BLaER1 treated with 17β-estradiol and CSF1 and Interleukin-3, amounts not matched to agents 10 nM and 100 nM (cell line): ENCODE measurements at regions not wholly inside any gene's neighbourhood (a gene's known extent, or its start where the extent isn't known, plus 50 kb on each side); places are given as distances from the start of the nearest gene placed in this dataset.

Experiments
- H3K27ac ChIP-seq, 11 experiments: shearing (Covaris generic); formaldehyde crosslinking; 2 replicates each; pipeline ENCODE4 v1.8.1; 2022
- H3K27me3 ChIP-seq, 11 experiments: shearing (Covaris generic); formaldehyde crosslinking; 2 replicates each; pipeline ENCODE4 v1.8.1; 2022
- H3K36me3 ChIP-seq, 11 experiments: shearing (Covaris generic); formaldehyde crosslinking; 2 replicates each; pipeline ENCODE4 v1.8.1; 2022
- H3K4me1 ChIP-seq, 10 experiments: shearing (Covaris generic); formaldehyde crosslinking; 2 replicates each; pipeline ENCODE4 v1.8.1; 2022
- H3K4me2 ChIP-seq, 11 experiments: shearing (Covaris generic); formaldehyde crosslinking; 2 replicates each; pipeline ENCODE4 v1.8.1; 2022
- H3K4me3 ChIP-seq, 10 experiments: shearing (Covaris generic); formaldehyde crosslinking; 2 replicates each; pipeline ENCODE4 v1.8.1; 2022
- H3K9ac ChIP-seq, 11 experiments: shearing (Covaris generic); formaldehyde crosslinking; 2 replicates each; pipeline ENCODE4 v1.8.1; 2022
- H3K9me3 ChIP-seq, 11 experiments: shearing (Covaris generic); formaldehyde crosslinking; replicated peaks in 1 of 11; 2 replicates each; pipeline ENCODE4 v1.8.1; 2022
- H4K20me1 ChIP-seq, 11 experiments: shearing (Covaris generic); formaldehyde crosslinking; 2 replicates each; pipeline ENCODE4 v1.8.1; 2022
- Cebpa-rat ChIP-seq, 11 experiments: shearing (Covaris generic); IDR thresholded peaks; 2 replicates each; pipeline ENCODE4 v1.8.1; 2022

DNA sequence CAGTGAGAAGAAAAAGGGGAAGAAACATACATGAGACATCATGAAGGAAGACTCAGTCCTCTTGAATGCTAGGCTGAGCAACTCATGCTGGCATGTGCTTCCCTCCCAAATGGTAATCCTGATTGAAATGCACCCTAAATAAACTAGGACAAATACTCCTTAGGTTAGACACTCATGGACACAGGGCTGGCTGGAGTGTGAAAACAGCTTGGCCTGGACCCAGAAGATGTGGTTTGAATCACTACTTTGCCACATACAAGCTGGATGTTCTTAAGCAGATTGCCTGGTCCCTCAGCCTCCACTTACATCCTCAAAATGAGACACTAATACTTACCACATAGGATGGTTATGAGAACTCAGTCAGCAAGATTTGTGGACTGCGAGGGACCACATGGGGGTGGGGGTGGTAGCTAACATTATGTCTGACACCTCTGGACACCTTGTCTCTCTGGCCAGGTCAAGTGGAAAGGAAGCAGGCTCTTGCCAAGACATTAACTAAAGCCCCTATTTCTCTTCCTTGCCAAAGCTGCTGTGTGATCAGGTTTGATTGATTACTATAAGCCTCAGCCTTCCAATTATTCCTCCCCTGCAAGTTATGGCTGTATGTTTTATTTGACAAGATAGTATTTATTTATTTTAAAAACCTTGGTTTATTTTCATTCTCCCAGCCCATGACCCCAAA, 138.9 kb upstream of the SLC7A14 start:
- no peak for TF ChIP-seq Cebpa-rat (IDR thresholded peaks at IDR 0.05)
- H3K4me2 ChIP-seq, result no peak overlapping the region

DNA sequence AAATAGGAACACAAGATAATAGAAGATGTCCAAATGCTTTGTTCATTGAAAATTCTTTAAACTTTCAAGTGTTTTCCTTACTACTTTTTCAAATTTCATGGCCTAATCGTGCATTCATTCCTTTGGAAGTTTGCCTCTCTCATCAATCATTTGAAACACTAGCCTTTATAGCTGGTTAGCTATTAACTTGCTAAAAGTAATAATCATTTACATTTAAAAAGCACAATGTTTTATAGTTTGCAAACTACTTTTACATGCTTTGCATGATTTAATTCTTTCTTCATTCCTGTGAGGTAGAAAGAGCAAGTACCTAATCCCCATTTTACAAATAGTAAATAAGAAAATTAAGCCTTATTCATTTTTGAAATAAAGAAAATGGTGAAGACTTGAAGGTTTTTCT, 137.4 kb upstream of the SLC7A14 start:
- Histone ChIP-seq H3K9me3 (peaks cover 0 to 8% (median 5%) of the 10 kb centered on the region in 11 experiments; a peak in 6 of 22 replicates), H3K4me2 (no peak overlapping the region), H3K9ac (no peak overlapping the region), H4K20me1 (no peaks in the 10 kb centered on the region; a peak in 1 of 22 replicates), H3K27ac (no peak overlapping the region), H3K36me3 (no peaks in the 10 kb centered on the region), H3K4me1 (peaks cover 0 to 8% (median 0%) of the 10 kb centered on the region in 10 experiments; a peak in 3 of 20 replicates), H3K27me3 (no peaks in the 10 kb centered on the region), H3K4me3 (no peak overlapping the region)
- no peak for TF ChIP-seq Cebpa-rat (IDR thresholded peaks at IDR 0.05)

More for the DNA sequence above, 138.9 kb upstream of the SLC7A14 start:
- Histone ChIP-seq H3K36me3 (no peaks in the 10 kb centered on the region), H4K20me1 (no peaks in the 10 kb centered on the region; a peak in 1 of 22 replicates), H3K9me3 (no peaks in the 10 kb centered on the region), H3K4me1 (peaks cover 0 to 8% (median 0%) of the 10 kb centered on the region in 10 experiments; a peak in 3 of 20 replicates), H3K4me3 (no peak overlapping the region), H3K27ac (no peak overlapping the region), H3K27me3 (no peaks in the 10 kb centered on the region), H3K9ac (no peak overlapping the region)

DNA sequence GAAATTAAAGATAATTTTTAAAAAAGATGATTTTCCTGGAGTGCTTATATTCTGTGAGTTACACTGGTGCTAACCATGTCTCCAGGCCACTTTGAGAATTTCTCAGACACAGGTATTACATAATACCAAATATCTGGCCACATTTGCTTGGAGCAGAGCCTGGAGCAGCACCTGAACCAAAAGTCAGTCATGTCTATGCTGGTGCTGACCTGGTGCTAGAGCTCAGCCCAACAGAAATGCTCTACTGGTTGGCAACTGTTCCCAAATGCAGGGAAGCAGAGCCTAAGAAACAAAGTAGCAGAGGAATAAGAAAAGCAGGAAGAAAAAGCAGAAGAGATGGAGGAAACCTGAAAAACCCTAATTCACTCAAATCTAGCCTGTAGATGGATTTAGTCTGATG, 135.7 kb upstream of the SLC7A14 start:
- peaks cover 0 to 4% (median 0%) of the 10 kb centered on the region in 10 experiments; a peak in 3 of 20 replicates for H3K4me1 ChIP-seq
- no peak overlapping the region for H3K27ac ChIP-seq
- TF ChIP-seq Cebpa-rat (IDR thresholded peaks at IDR 0.05), result no peak
- no peak overlapping the region for H3K4me3 ChIP-seq
- H3K9me3 ChIP-seq, result peaks cover 0 to 9% (median 5%) of the 10 kb centered on the region in 11 experiments; a peak in 6 of 22 replicates
- no peaks in the 10 kb centered on the region for H3K36me3 ChIP-seq
- H3K9ac ChIP-seq, result no peak overlapping the region
- H3K27me3 ChIP-seq, result no peaks in the 10 kb centered on the region
- no peak overlapping the region for H3K4me2 ChIP-seq
- H4K20me1 ChIP-seq, result no peaks in the 10 kb centered on the region; a peak in 1 of 22 replicates

GRCh38 chr3:170719300-170719699, 133.4 kb upstream of the SLC7A14 start:
- Histone ChIP-seq H3K4me2 (no peak overlapping the region), H4K20me1 (no peaks in the 10 kb centered on the region), H3K4me1 (no peaks in the 10 kb centered on the region), H3K27me3 (no peaks in the 10 kb centered on the region), H3K36me3 (no peaks in the 10 kb centered on the region), H3K9me3 (peaks cover 0 to 14% (median 6%) of the 10 kb centered on the region in 11 experiments; a peak in 7 of 22 replicates), H3K4me3 (no peak overlapping the region), H3K9ac (no peak overlapping the region), H3K27ac (no peak overlapping the region)
- TF ChIP-seq Cebpa-rat (IDR thresholded peaks at IDR 0.05), result no peak

- H3K4me1 ChIP-seq, result no peaks in the 10 kb centered on the region
- H3K27me3 ChIP-seq, result no peaks in the 10 kb centered on the region
- peaks cover 0 to 14% (median 6%) of the 10 kb centered on the region in 11 experiments; a peak in 7 of 22 replicates for H3K9me3 ChIP-seq
- H3K4me2 ChIP-seq, result no peak overlapping the region
- no peak overlapping the region for H3K4me3 ChIP-seq
- H4K20me1 ChIP-seq, result no peaks in the 10 kb centered on the region
- no peak for TF ChIP-seq Cebpa-rat (IDR thresholded peaks at IDR 0.05)
- H3K9ac ChIP-seq, result no peak overlapping the region
- H3K36me3 ChIP-seq, result no peaks in the 10 kb centered on the region
- no peak overlapping the region for H3K27ac ChIP-seq
These were observed 133.0 kb upstream of the SLC7A14 start for GRCh38 chr3:170718848-170719247.

DNA sequence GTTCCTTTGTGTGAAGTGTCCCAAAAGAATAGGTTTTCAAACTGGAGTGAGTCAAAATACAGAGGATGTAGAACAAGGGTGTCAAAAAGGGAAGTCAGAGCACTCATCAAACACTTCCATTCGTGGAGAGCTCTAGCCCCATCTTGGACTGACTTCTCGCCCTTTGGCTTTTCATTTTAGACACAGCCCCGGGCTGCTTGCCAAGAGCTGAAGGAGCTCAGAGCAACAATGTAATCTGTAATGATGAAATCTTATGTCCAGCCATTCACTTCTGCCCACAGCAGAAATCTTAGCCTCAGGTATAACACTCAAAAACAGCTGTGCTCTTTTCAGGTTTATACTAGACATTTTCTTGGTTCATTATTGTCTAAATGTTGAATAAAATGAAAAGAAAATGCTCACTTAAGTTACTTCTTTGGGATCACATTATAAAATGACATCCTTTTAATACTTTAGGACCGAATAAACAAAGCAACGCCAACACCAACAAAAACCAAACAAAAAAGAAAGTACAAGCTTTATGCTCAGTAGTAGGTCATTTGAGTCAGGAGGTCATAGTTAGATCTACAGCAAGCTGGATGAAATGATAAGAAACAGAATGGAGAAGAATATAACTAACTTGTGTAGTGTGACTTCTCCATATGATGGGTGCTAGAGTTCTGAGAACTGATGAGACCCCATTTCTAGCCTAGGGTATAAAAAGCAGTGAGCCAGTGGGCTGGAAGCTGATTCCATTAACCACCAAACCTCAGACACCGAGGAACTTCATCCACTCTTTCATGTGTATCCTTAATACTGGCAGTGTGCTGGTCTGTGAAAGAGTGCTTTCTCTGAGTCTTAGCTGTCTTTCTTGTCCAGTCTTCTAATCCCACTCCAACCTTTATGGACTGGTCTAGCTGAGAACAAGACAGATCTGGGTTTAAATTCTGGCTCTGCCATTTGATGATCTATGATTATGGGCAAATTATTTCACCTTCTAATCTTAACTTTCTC, 131.8 kb upstream of the SLC7A14 start:
- Histone ChIP-seq H4K20me1 (no peaks in the 10 kb centered on the region), H3K4me3 (no peak overlapping the region), H3K4me2 (no peak overlapping the region), H3K4me1 (no peaks in the 10 kb centered on the region), H3K9me3 (peaks cover 0 to 14% (median 6%) of the 10 kb centered on the region in 11 experiments; a peak in 7 of 22 replicates), H3K9ac (no peak overlapping the region), H3K27ac (no peak overlapping the region), H3K36me3 (no peaks in the 10 kb centered on the region), H3K27me3 (no peaks in the 10 kb centered on the region)
- no peak for TF ChIP-seq Cebpa-rat (IDR thresholded peaks at IDR 0.05)

DNA sequence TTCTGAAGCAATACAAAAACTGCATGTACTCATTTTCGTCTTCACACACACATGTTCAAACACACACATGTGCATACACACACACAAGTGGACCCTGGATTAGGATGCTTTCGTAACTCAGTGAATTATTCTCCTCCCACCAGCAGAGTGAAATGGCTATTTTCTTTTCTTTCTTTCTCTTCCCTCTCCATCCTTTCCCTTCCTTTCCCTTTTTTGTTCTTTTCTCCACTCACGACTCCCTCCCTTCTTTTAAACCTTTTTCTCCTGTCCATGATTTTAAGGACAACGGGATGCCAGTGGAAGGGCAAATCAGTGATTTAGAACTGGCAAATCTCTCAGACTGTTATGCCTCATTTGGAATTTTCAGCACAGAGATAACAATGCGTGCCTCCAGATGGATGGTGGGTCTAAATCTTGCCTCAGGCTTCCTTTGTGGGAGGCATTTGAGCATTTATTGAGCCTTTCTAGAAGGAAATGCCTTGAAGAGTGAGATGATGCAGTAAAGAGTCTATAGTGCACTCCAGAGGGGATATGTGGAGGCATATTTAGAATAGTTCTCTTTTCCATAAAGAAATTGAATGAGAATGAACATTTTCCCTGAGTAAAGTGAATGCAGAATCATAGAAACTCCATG, 130.4 kb upstream of the SLC7A14 start:
- Histone ChIP-seq H3K4me1 (no peaks in the 10 kb centered on the region), H4K20me1 (no peaks in the 10 kb centered on the region), H3K4me2 (no peak overlapping the region), H3K27ac (no peak overlapping the region), H3K9me3 (peaks cover 0 to 21% (median 8%) of the 10 kb centered on the region in 11 experiments; a peak in 10 of 22 replicates), H3K27me3 (no peaks in the 10 kb centered on the region), H3K4me3 (no peak overlapping the region), H3K9ac (no peak overlapping the region), H3K36me3 (no peaks in the 10 kb centered on the region)
- TF ChIP-seq Cebpa-rat (IDR thresholded peaks at IDR 0.05), result no peak

GRCh38 chr3:170714562-170715535, 129.0 kb upstream of the SLC7A14 start:
- H3K4me2 ChIP-seq, result no peak overlapping the region
- no peaks in the 10 kb centered on the region for H3K36me3 ChIP-seq
- no peaks in the 10 kb centered on the region for H3K4me1 ChIP-seq
- no peaks in the 10 kb centered on the region for H4K20me1 ChIP-seq
- TF ChIP-seq Cebpa-rat (IDR thresholded peaks at IDR 0.05), result no peak
- H3K9ac ChIP-seq, result no peak overlapping the region
- no peaks in the 10 kb centered on the region for H3K27me3 ChIP-seq
- H3K4me3 ChIP-seq, result no peak overlapping the region
- H3K9me3 ChIP-seq, result peaks cover 11 to 35% (median 20%) of the 10 kb centered on the region in 11 experiments
- H3K27ac ChIP-seq, result no peak overlapping the region
